SK-N-SH (cell line): ENCODE measurements at regions not wholly inside any gene's neighbourhood (a gene's known extent, or its start where the extent isn't known, plus 50 kb on each side); places are given as distances from the start of the nearest gene placed in this dataset.

Experiments used
- EP300 ChIP-seq, 2 experiments: IDR thresholded peaks; 2 replicates each; pipeline versions ENCODE4 v1.4.0 to v1.6.1; 2012; ENCODE audit warnings: borderline replicate concordance in 1 of 2, low read depth in 1 of 2, low read length in 1 of 2
- JUND ChIP-seq: IDR thresholded peaks from 2 replicates; pipeline ENCODE4 v1.4.0; 2012
- NRF1 ChIP-seq: IDR thresholded peaks from 2 replicates; pipeline ENCODE4 v1.6.1; 2012; ENCODE audit warnings: low read depth, mild to moderate bottlenecking, low read length
- REST ChIP-seq: IDR thresholded peaks from 2 replicates; pipeline ENCODE4 v1.6.1; 2012; ENCODE audit warnings: mild to moderate bottlenecking, low read depth, low read length, moderate library complexity
- TAF1 ChIP-seq: IDR thresholded peaks from 2 replicates; pipeline ENCODE4 v1.6.1; 2012; ENCODE audit warnings: low read depth, mild to moderate bottlenecking, low read length, moderate library complexity, borderline replicate concordance
- TF ChIP-seq, protein P1 (sequence below): fragments of 200-600 bp; sonication (generic); IDR thresholded peaks from 2 replicates; pipeline ENCODE4 v1.6.1; 2017; ENCODE audit warnings: antibody characterized with exemption, mild to moderate bottlenecking, moderate library complexity

GRCh38 chr3:30996467-30996866 is 102.0 kb upstream of the GADL1 start:
- TF ChIP-seq REST = no peak
- TF ChIP-seq, protein P1, sequence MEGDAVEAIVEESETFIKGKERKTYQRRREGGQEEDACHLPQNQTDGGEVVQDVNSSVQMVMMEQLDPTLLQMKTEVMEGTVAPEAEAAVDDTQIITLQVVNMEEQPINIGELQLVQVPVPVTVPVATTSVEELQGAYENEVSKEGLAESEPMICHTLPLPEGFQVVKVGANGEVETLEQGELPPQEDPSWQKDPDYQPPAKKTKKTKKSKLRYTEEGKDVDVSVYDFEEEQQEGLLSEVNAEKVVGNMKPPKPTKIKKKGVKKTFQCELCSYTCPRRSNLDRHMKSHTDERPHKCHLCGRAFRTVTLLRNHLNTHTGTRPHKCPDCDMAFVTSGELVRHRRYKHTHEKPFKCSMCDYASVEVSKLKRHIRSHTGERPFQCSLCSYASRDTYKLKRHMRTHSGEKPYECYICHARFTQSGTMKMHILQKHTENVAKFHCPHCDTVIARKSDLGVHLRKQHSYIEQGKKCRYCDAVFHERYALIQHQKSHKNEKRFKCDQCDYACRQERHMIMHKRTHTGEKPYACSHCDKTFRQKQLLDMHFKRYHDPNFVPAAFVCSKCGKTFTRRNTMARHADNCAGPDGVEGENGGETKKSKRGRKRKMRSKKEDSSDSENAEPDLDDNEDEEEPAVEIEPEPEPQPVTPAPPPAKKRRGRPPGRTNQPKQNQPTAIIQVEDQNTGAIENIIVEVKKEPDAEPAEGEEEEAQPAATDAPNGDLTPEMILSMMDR = no peak
- no peak for TF ChIP-seq NRF1
- no peak for TF ChIP-seq TAF1
- TF ChIP-seq JUND = no peak
- TF ChIP-seq EP300 (IDR thresholded peaks at IDR 0.05; ENCODE audit: borderline replicate concordance in 1 of 2, low read depth in 1 of 2, low read length in 1 of 2) = no peak
